ENCODE measurements at regions not wholly inside any gene's neighbourhood (a gene's known extent, or its start where the extent isn't known, plus 50 kb on each side); places are given as distances from the start of the nearest gene placed in this dataset.

- no peaks in the 10 kb centered on the region for H3K9me3 ChIP-seq (ENCODE audit: control insufficient read depth, low read depth, low read length)
- WGBS (ENCODE audit: extremely low coverage, insufficient read length, low lambda C conversion rate): no CpG with 5 or more reads among the region's 1 CpG
- no peak overlapping the region for H3K14ac ChIP-seq (ENCODE audit: insufficient read depth, low read length)
- H3T11ph ChIP-seq (ENCODE audit: low read length): no peak overlapping the region
- no peak overlapping the region for H3K4ac ChIP-seq (ENCODE audit: low read depth, low read length)
- no peaks in the 10 kb centered on the region for H3K23me2 ChIP-seq (ENCODE audit: insufficient read length, low read depth, low read length, poor library complexity, severe bottlenecking)
- H3K9ac ChIP-seq (ENCODE audit: extremely low read depth, insufficient read length, low read length): no peak overlapping the region
- Mint-ChIP-seq H3K27ac (no peak overlapping the region; a peak in 1 of 7 replicates), H3K4me1 (peaks cover 33% of the 10 kb centered on the region in 2 experiments), H3K36me3 (ENCODE audit: insufficient read depth in 1 of 3, low read depth in 3 of 3) (peaks cover 0 to 35% (median 8%) of the 10 kb centered on the region in 3 experiments; a peak in 5 of 7 replicates), H3K4me3 (no peak overlapping the region), H3K9me3 (peaks cover 13 to 20% of the 10 kb centered on the region in 2 experiments), H3K27me3 (ENCODE audit: low read depth) (peaks cover 4% of the 10 kb centered on the region)
- no peak overlapping the region for H3K23ac ChIP-seq (ENCODE audit: insufficient read length, low read depth, low read length)
- no peaks in the 10 kb centered on the region for H4K20me1 ChIP-seq (ENCODE audit: control insufficient read depth, insufficient read depth, insufficient read length)
- H2BK15ac ChIP-seq (ENCODE audit: low read depth, low read length): no peak overlapping the region
- H3K4me2 ChIP-seq (ENCODE audit: insufficient read depth, insufficient read length, low read length): no peak overlapping the region
- H2BK12ac ChIP-seq (ENCODE audit: insufficient read length, low read depth, low read length): no peak overlapping the region
- H2BK5ac ChIP-seq (ENCODE audit: insufficient read length, low read length): no peak overlapping the region
- H2AK5ac ChIP-seq (ENCODE audit: insufficient read length, low read length): no peak overlapping the region
- no peaks in the 10 kb centered on the region for H3K79me2 ChIP-seq (ENCODE audit: insufficient read depth, low read length)
- H3K79me1 ChIP-seq (ENCODE audit: insufficient read depth, low read depth, low read length, poor library complexity, severe bottlenecking): no peaks in the 10 kb centered on the region
- no peak overlapping the region for H3K18ac ChIP-seq (ENCODE audit: insufficient read length, low read depth, low read length)
- no peak overlapping the region for H3K27ac ChIP-seq (ENCODE audit: insufficient read length, low read depth, low read length)
- no peak overlapping the region for H2AFZ ChIP-seq (ENCODE audit: low read length)
- no peak overlapping the region for H4K5ac ChIP-seq (ENCODE audit: insufficient read length, low read depth, low read length)
- no peak for TF ChIP-seq CTCF (conservative IDR thresholded peaks at IDR 0.05)
- no peak overlapping the region for H4K8ac ChIP-seq (replicated peaks; ENCODE audit: insufficient read length, low read depth, low read length)
- no peaks in the 10 kb centered on the region for H3K27me3 ChIP-seq (ENCODE audit: insufficient read depth, low read length)
- no peak for DNase-seq
- no peaks in the 10 kb centered on the region for H3K4me1 ChIP-seq (ENCODE audit: insufficient read depth, low read length)
- H3K56ac ChIP-seq (ENCODE audit: insufficient read length, low read depth, low read length): no peak overlapping the region
- no peak overlapping the region for H2BK20ac ChIP-seq (ENCODE audit: low read depth, low read length, poor library complexity, severe bottlenecking)
- no peak overlapping the region for H4K91ac ChIP-seq (ENCODE audit: insufficient read length, low read depth, low read length)
- H2BK120ac ChIP-seq (ENCODE audit: low read depth, low read length, poor library complexity, severe bottlenecking): no peak overlapping the region
Observed at GRCh38 chr3:175983379-175983778, 1124.2 kb downstream of the NAALADL2 start.

All from H9 (cell line).